K562 (cell line): ENCODE measurements at regions not wholly inside any gene's neighbourhood (a gene's known extent, or its start where the extent isn't known, plus 50 kb on each side); places are given as distances from the start of the nearest gene placed in this dataset.

Experiments
- ATAC-seq: fragments of 200-7000 bp; cut with Tn5 transposase; 3 replicates; pipeline ENCODE4 v1.9.1; 2020; ENCODE audit warnings: moderate library complexity
- BruUV-seq: library from RNA; stranded (reverse); fragments of 400-500 nt; replicated peaks from 2 replicates; lab custom pipeline; 2021; lab: Mats Ljungman, UMichigan
- CTCF ChIA-PET: fragments of 300-600 bp; formaldehyde crosslinking; extraction: SDS; loops from one replicate; lab custom pipeline; 2021; ENCODE audit warnings: low intra/inter-chr PET ratio; lab: Yijun Ruan, JAX
- POLR2A ChIA-PET: fragments of 300-600, 350-650 bp; sonication (Branson Sonifier 250); formaldehyde crosslinking; extraction: SDS; loops from one replicate; lab custom pipeline; 2021; ENCODE audit warnings: antibody characterized with exemption, inconsistent platforms; lab: Yijun Ruan, JAX
- DNase-seq, 4 experiments: peaks; one replicate each; pipeline versions ENCODE4 v3.0.0 to v3.0.0-alpha.2; 2011 to 2018; ENCODE audit warnings: low spot score in 3 of 4, mixed read lengths in 3 of 4; ENCODE audit errors: extremely low read depth in 1 of 4
- FAIRE-seq: peaks from 2 replicates; lab custom pipeline; 2011; peaks lifted over from hg19 to GRCh38; lab: Jason Lieb, UNC
- H2AFZ ChIP-seq: 2 replicates; pipeline ENCODE4 v1.6.0; 2011; ENCODE audit warnings: low read depth, low read length, control low read depth, inconsistent platforms
- H3K27ac ChIP-seq: fragments of 200-600 bp; 3 replicates; pipeline ENCODE4 v1.8.0; 2011; ENCODE audit warnings: low read depth, mild to moderate bottlenecking, control low read depth, inconsistent platforms, low read length, moderate library complexity, mixed read lengths; ENCODE audit errors: extremely low read depth
- H3K27me3 ChIP-seq, 2 experiments: fragments of 300-600 bp in 1 of 2; 2 replicates in 1 of 2; 3 replicates in 1 of 2; pipeline versions ENCODE4 v1.6.0 to v1.8.0; 2011; ENCODE audit warnings: inconsistent platforms in 2 of 2, low read length in 2 of 2, mild to moderate bottlenecking in 1 of 2, mixed read lengths in 1 of 2, moderate library complexity in 1 of 2; ENCODE audit not compliant: control insufficient read depth in 2 of 2, insufficient read depth in 2 of 2
- H3K36me3 ChIP-seq: fragments of 300-600 bp; 3 replicates; pipeline ENCODE4 v1.8.0; 2011; ENCODE audit warnings: mild to moderate bottlenecking, low read length, inconsistent platforms; ENCODE audit not compliant: control insufficient read depth, insufficient read depth
- H3K4me1 ChIP-seq, 2 experiments: fragments of 200-600 bp in 1 of 2; replicated peaks in 1 of 2; 2 replicates in 1 of 2; 3 replicates in 1 of 2; pipeline versions ENCODE4 v1.5.1 to v1.8.0; 2011; ENCODE audit warnings: inconsistent platforms in 2 of 2, low read length in 2 of 2, mild to moderate bottlenecking in 1 of 2, mixed read lengths in 1 of 2, moderate library complexity in 1 of 2; ENCODE audit not compliant: control insufficient read depth in 2 of 2, insufficient read depth in 2 of 2
- H3K4me2 ChIP-seq: 2 replicates; pipeline ENCODE4 v1.6.1; 2011; ENCODE audit warnings: low read length, control low read depth, inconsistent platforms, mixed read lengths; ENCODE audit not compliant: insufficient read depth
- H3K4me3 ChIP-seq: fragments of 200-600 bp; sonication (generic), shearing (Covaris generic); 2 replicates; pipeline ENCODE4 v1.5.1; 2016; ENCODE audit warnings: control low read depth, inconsistent platforms
- H3K79me2 ChIP-seq: fragments of 200-600 bp; 3 replicates; pipeline ENCODE4 v1.8.0; 2011; ENCODE audit warnings: low read length, inconsistent platforms; ENCODE audit not compliant: control insufficient read depth, insufficient read depth
- H3K9ac ChIP-seq, 2 experiments: 2 replicates each; pipeline versions ENCODE4 v1.6.0 to v1.6.1; 2011; ENCODE audit warnings: low read depth in 2 of 2, low read length in 2 of 2, control low read depth in 1 of 2, inconsistent platforms in 1 of 2, mild to moderate bottlenecking in 1 of 2, mixed read lengths in 1 of 2; ENCODE audit not compliant: insufficient read depth in 1 of 2
- H3K9me1 ChIP-seq: one replicate; pipeline ENCODE4 v1.6.0; 2011; ENCODE audit warnings: inconsistent platforms, mild to moderate bottlenecking, low read length, moderate library complexity; ENCODE audit not compliant: control insufficient read depth, insufficient read depth
- H3K9me3 ChIP-seq: replicated peaks from 2 replicates; pipeline ENCODE4 v1.5.1; 2011; ENCODE audit warnings: low read depth, low read length, inconsistent platforms; ENCODE audit not compliant: control insufficient read depth, insufficient read depth
- H4K20me1 ChIP-seq: replicated peaks from 2 replicates; pipeline ENCODE4 v1.6.1; 2011; ENCODE audit warnings: low read length, inconsistent platforms, mixed read lengths; ENCODE audit not compliant: control insufficient read depth, insufficient read depth
- BDP1 ChIP-seq: IDR thresholded peaks from 3 replicates; pipeline ENCODE4 v1.6.1; 2011; ENCODE audit not compliant: insufficient read length, insufficient read depth
- CTBP1 ChIP-seq: fragments of 450-650 bp; IDR thresholded peaks from 2 replicates; pipeline ENCODE4 v1.6.1; 2016; ENCODE audit warnings: borderline replicate concordance
- ELF2 ChIP-seq: fragments of 250-450 bp; sonication (Bioruptor Pico); IDR thresholded peaks from 2 replicates; pipeline ENCODE4 v1.5.0; 2021; ENCODE audit warnings: mild to moderate bottlenecking
- HNRNPUL1 ChIP-seq: fragments of 200-400 bp; formaldehyde crosslinking; IDR thresholded peaks from 2 replicates; pipeline ENCODE4 v1.6.1; 2017; ENCODE audit warnings: low read length
- KHSRP ChIP-seq: fragments of 450-650 bp; IDR thresholded peaks from 2 replicates; pipeline ENCODE4 v1.6.1; 2017
- LEF1 ChIP-seq: fragments of 450-650 bp; IDR thresholded peaks from 2 replicates; pipeline ENCODE4 v1.6.1; 2016; ENCODE audit warnings: mild to moderate bottlenecking
- MECOM ChIP-seq: fragments of 250-450 bp; sonication (Bioruptor Pico); IDR thresholded peaks from 2 replicates; pipeline ENCODE4 v1.8.0; 2022; ENCODE audit warnings: inconsistent platforms
- NELFE ChIP-seq: IDR thresholded peaks from 2 replicates; pipeline ENCODE4 v1.6.1; 2011; ENCODE audit warnings: mild to moderate bottlenecking; ENCODE audit not compliant: insufficient read depth, insufficient read length
- TCF7L2 ChIP-seq: fragments of 150-350 bp; IDR thresholded peaks from 2 replicates; pipeline ENCODE4 v1.6.1; 2016; ENCODE audit warnings: low read depth, mild to moderate bottlenecking, low read length, moderate library complexity
- ZNF217 ChIP-seq: sonication (generic); formaldehyde crosslinking; IDR thresholded peaks from 2 replicates; pipeline ENCODE4 v1.8.0; 2022; ENCODE audit warnings: mild to moderate bottlenecking, missing genetic modification reagents
- ZNF507 ChIP-seq: conservative IDR thresholded peaks from 2 replicates; pipeline ENCODE4 v1.6.1; 2017; ENCODE audit warnings: missing genetic modification characterization, missing compliant biosample characterization
- ZNF695 ChIP-seq: fragments of 450-650 bp; formaldehyde crosslinking; IDR thresholded peaks from 2 replicates; pipeline ENCODE4 v1.4.0; 2020; ENCODE audit warnings: mild to moderate bottlenecking, moderate library complexity
- WGBS: fragments of 100-300 bp; shearing (Covaris generic); methylation state at CpG from one replicate; pipeline ENCODE4 v1.1.6; 2016; ENCODE audit warnings: low coverage, mixed read lengths; ENCODE audit not compliant: insufficient coverage; ENCODE audit errors: missing lambda C conversion rate; 5-methylcytosine and 5-hydroxymethylcytosine counted together
- in situ Hi-C: fragments of 300-500 bp; cut with MboI; formaldehyde crosslinking; loops from 4 replicates; pipeline ENCODE4 v1.15.0; 2018; ENCODE audit warnings: inconsistent platforms, mixed read lengths
- intact Hi-C: fragments of 100-400 bp; cut with micrococcal nuclease; formaldehyde crosslinking; loops from 2 replicates; pipeline ENCODE4 v1.14.2; 2022
- TF ChIP-seq, protein P1 (sequence below): fragments of 450-650 bp; formaldehyde crosslinking; conservative IDR thresholded peaks from 2 replicates; pipeline ENCODE4 v1.4.0; 2022; ENCODE audit warnings: mild to moderate bottlenecking, missing genetic modification characterization
- TF ChIP-seq, protein P2 (sequence below): fragments of 250-450 bp; sonication (Bioruptor Pico); IDR thresholded peaks from 2 replicates; pipeline ENCODE4 v1.4.0; 2020; ENCODE audit warnings: mild to moderate bottlenecking, moderate library complexity, borderline replicate concordance
- TF ChIP-seq, protein P3 (sequence below): fragments of 250-450 bp; sonication (Bioruptor Pico); IDR thresholded peaks from 2 replicates; pipeline ENCODE4 v1.9.0; 2021; ENCODE audit warnings: mild to moderate bottlenecking

DNA sequence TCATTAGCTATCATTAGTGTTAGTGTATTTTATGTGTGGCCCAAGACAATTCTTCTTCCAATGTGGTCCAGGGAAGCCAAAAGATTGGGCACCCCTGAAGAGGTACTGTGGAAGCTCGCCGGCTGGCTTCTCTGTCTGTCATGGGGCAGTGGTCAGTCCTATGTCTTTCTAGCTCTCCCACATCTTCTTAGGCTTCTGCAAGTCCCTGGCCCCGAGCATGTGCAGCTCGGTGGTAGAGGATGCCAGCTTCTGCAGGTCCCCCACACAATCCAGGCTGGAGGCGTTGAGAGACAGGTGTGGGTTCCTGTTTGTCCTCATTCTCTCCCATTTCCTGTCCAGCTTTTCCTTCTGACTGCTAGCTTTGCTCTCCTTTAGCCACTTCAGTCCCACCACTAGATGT lies 134.1 kb upstream of the NALF2 start:
- Histone ChIP-seq H3K27me3 (no peaks in the 10 kb centered on the region), H3K4me1 (no peaks in the 10 kb centered on the region), H3K79me2 (no peaks in the 10 kb centered on the region), H3K4me3 (no peak overlapping the region), H3K36me3 (no peaks in the 10 kb centered on the region)
- DNase-seq: no peak
- in situ Hi-C loops: no loop called here
- no peak for FAIRE-seq
- POLR2A ChIA-PET: interaction anchor here (1.3 kb wide), 1 partner anchor 9 kb away, joined by 3 read pairs; no protein-coding TSS in a partner anchor
- no peak for TF ChIP-seq ZNF507
- TF ChIP-seq NELFE: no peak
- TF ChIP-seq, all 486 proteins: peak for 0
- no TSS peak for BruUV-seq
- no peak overlapping the region for H3K9ac ChIP-seq
- no peak overlapping the region for H2AFZ ChIP-seq
- no peaks in the 10 kb centered on the region for H4K20me1 ChIP-seq
- ATAC-seq: no peak
- no peak overlapping the region for H3K27ac ChIP-seq
- CTCF ChIA-PET: no interaction called here
- 0% methylated on average over 3 of the region's 5 CpGs for WGBS
- intact Hi-C loops: no loop called here
- no peaks in the 10 kb centered on the region for H3K9me3 ChIP-seq
- no peak overlapping the region for H3K4me2 ChIP-seq
- H3K9me1 ChIP-seq: no peaks in the 10 kb centered on the region

DNA sequence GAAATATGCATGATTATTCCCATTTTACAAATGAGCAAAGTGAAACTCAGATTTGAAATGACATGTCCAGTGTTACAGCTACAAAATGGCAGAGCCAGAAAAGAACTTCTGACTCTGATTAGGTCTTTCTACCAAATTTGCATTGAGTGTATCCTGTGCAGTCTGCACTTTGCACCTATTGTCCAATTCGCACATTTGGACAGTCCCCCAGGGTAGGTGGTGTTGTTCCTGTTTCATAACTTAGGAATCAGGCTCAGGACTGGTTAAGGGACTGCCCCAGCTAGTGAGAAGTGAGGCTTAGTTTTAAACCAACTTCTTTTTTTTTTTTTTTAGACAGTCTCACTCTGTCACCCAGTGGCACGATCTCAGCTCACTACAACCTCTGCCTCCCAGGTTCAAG lies 137.9 kb upstream of the NALF2 start:
- Histone ChIP-seq H3K9me3 (no peaks in the 10 kb centered on the region), H3K9me1 (no peaks in the 10 kb centered on the region), H3K4me3 (no peak overlapping the region), H2AFZ (no peak overlapping the region), H3K27me3 (no peaks in the 10 kb centered on the region), H4K20me1 (no peaks in the 10 kb centered on the region), H3K36me3 (no peaks in the 10 kb centered on the region), H3K4me2 (no peak overlapping the region), H3K27ac (no peak overlapping the region), H3K79me2 (no peaks in the 10 kb centered on the region), H3K4me1 (no peaks in the 10 kb centered on the region), H3K9ac (no peak overlapping the region)
- no peak for ATAC-seq
- ChIA-PET CTCF (no interaction called here), POLR2A (no interaction called here)
- no TSS peak for BruUV-seq
- WGBS: 8% methylated on average over 1 of the region's 2 CpGs
- in situ Hi-C loops: no loop called here
- no peak for DNase-seq
- intact Hi-C loops: no loop called here
- no peak for FAIRE-seq
- TF ChIP-seq LEF1 (no peak), ZNF217 (CRISPR knock-in tag) (no peak), CTBP1 (no peak), KHSRP (no peak), BDP1 (no peak), HNRNPUL1 (no peak), ELF2 (CRISPR knock-in tag) (no peak), MECOM (no peak), ZNF695 (no peak), TCF7L2 (no peak)
- TF ChIP-seq, protein P1, sequence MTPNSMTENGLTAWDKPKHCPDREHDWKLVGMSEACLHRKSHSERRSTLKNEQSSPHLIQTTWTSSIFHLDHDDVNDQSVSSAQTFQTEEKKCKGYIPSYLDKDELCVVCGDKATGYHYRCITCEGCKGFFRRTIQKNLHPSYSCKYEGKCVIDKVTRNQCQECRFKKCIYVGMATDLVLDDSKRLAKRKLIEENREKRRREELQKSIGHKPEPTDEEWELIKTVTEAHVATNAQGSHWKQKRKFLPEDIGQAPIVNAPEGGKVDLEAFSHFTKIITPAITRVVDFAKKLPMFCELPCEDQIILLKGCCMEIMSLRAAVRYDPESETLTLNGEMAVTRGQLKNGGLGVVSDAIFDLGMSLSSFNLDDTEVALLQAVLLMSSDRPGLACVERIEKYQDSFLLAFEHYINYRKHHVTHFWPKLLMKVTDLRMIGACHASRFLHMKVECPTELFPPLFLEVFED (CRISPR knock-in tag): no peak
- TF ChIP-seq, protein P2, sequence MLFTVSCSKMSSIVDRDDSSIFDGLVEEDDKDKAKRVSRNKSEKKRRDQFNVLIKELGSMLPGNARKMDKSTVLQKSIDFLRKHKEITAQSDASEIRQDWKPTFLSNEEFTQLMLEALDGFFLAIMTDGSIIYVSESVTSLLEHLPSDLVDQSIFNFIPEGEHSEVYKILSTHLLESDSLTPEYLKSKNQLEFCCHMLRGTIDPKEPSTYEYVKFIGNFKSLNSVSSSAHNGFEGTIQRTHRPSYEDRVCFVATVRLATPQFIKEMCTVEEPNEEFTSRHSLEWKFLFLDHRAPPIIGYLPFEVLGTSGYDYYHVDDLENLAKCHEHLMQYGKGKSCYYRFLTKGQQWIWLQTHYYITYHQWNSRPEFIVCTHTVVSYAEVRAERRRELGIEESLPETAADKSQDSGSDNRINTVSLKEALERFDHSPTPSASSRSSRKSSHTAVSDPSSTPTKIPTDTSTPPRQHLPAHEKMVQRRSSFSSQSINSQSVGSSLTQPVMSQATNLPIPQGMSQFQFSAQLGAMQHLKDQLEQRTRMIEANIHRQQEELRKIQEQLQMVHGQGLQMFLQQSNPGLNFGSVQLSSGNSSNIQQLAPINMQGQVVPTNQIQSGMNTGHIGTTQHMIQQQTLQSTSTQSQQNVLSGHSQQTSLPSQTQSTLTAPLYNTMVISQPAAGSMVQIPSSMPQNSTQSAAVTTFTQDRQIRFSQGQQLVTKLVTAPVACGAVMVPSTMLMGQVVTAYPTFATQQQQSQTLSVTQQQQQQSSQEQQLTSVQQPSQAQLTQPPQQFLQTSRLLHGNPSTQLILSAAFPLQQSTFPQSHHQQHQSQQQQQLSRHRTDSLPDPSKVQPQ (CRISPR knock-in tag): no peak
- TF ChIP-seq, protein P3, sequence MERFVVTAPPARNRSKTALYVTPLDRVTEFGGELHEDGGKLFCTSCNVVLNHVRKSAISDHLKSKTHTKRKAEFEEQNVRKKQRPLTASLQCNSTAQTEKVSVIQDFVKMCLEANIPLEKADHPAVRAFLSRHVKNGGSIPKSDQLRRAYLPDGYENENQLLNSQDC (CRISPR knock-in tag): no peak
